ENCODE measurements at regions not wholly inside any gene's neighbourhood (a gene's known extent, or its start where the extent isn't known, plus 50 kb on each side); places are given as distances from the start of the nearest gene placed in this dataset.

GRCh38 chr9:108476574-108476973, 379.2 kb downstream of the ACTL7B start:
- no peak overlapping the region for H3K4me3 ChIP-seq (ENCODE audit: insufficient read depth, low read depth, low read length)
- no peak for DNase-seq
- no peaks in the 10 kb centered on the region for H3K36me3 ChIP-seq (replicated peaks; ENCODE audit: control insufficient read depth, insufficient read depth, low read length)
- H3K27me3 ChIP-seq (ENCODE audit: control insufficient read depth, insufficient read depth, low read length): no peaks in the 10 kb centered on the region

GRCh38 chr9:108475813-108476212, 380.0 kb downstream of the ACTL7B start:
- Histone ChIP-seq H3K4me3 (ENCODE audit: insufficient read depth, low read depth, low read length) (no peak overlapping the region), H3K36me3 (replicated peaks; ENCODE audit: control insufficient read depth, insufficient read depth, low read length) (no peaks in the 10 kb centered on the region), H3K27me3 (ENCODE audit: control insufficient read depth, insufficient read depth, low read length) (no peaks in the 10 kb centered on the region)
- no peak for DNase-seq

DNA sequence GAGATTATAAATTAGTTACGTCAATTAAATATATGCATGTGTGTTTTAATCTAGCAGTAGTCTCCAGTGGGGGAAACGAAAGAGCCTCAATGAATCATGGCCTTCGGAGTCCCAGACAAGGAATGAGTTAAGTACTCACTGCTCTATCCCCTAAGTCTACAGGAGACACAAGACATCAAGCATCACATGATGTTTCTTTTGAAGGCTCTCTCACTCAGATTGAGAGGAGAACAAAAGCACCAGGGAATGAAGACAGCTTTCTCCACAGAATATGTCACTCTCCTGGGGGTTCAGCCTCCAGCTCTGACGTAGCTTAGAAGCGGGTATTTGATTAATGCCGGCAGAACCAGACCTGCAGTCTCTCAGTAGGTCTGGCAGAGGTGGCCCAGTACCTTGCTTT, 381.4 kb downstream of the ACTL7B start:
- DNase-seq: no peak

GRCh38 chr9:108473209-108474112, 382.3 kb downstream of the ACTL7B start:
- Histone ChIP-seq H3K4me3 (ENCODE audit: insufficient read depth, low read depth, low read length) (no peak overlapping the region), H3K27me3 (ENCODE audit: control insufficient read depth, insufficient read depth, low read length) (no peaks in the 10 kb centered on the region), H3K36me3 (replicated peaks; ENCODE audit: control insufficient read depth, insufficient read depth, low read length) (no peaks in the 10 kb centered on the region)
- no peak for DNase-seq

More for the DNA sequence above, 381.4 kb downstream of the ACTL7B start:
- Histone ChIP-seq H3K27me3 (ENCODE audit: control insufficient read depth, insufficient read depth, low read length) (no peaks in the 10 kb centered on the region), H3K4me3 (ENCODE audit: insufficient read depth, low read depth, low read length) (no peak overlapping the region), H3K36me3 (replicated peaks; ENCODE audit: control insufficient read depth, insufficient read depth, low read length) (no peaks in the 10 kb centered on the region)

DNA sequence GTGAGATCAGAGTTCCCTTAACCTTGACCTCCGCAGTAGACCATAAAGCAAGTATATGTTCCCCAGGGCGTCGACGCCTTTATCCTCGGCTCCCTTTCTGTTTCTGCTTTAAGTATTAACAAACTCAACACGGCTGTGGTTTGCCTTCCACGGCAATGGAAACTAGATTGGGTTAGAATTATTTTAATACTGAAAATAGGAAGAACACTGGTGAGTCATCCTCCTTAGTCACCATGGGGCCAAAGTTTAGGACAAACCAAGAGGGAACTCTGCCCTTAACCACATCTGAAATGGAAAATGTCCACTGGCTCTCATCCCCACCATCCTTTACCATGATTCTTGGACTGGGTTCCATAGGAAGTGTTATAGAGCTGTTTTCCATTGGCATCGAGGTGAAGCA, 386.1 kb downstream of the ACTL7B start:
- H3K4me3 ChIP-seq (ENCODE audit: insufficient read depth, low read depth, low read length): no peak overlapping the region
- DNase-seq: no peak

DNA sequence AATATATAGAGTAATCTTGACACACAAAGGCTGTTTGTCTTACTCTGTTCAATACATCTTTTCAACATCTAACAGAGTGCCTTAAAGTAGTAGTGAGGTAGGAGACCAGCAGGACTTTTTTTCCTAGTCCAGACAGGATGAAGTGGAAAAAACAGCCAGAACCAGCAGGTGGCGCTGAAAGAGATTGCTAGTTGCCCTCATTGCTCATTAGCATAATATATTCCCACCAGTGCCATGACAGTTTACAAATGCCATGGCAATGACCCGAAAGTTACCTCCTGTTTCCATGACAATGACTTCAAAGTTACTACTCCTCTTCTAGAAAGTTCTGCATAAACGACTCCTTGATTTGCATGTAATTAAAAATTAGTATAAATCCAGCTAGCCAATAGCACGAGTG, 387.4 kb downstream of the ACTL7B start:
- H3K36me3 ChIP-seq (replicated peaks; ENCODE audit: control insufficient read depth, insufficient read depth, low read length): no peaks in the 10 kb centered on the region
- no peak overlapping the region for H3K4me3 ChIP-seq (ENCODE audit: insufficient read depth, low read depth, low read length)
- no peaks in the 10 kb centered on the region for H3K27me3 ChIP-seq (ENCODE audit: control insufficient read depth, insufficient read depth, low read length)
- no peak for DNase-seq

More for the DNA sequence above, 386.1 kb downstream of the ACTL7B start:
- H3K27me3 ChIP-seq (ENCODE audit: control insufficient read depth, insufficient read depth, low read length): no peaks in the 10 kb centered on the region
- H3K36me3 ChIP-seq (replicated peaks; ENCODE audit: control insufficient read depth, insufficient read depth, low read length): no peaks in the 10 kb centered on the region

DNA sequence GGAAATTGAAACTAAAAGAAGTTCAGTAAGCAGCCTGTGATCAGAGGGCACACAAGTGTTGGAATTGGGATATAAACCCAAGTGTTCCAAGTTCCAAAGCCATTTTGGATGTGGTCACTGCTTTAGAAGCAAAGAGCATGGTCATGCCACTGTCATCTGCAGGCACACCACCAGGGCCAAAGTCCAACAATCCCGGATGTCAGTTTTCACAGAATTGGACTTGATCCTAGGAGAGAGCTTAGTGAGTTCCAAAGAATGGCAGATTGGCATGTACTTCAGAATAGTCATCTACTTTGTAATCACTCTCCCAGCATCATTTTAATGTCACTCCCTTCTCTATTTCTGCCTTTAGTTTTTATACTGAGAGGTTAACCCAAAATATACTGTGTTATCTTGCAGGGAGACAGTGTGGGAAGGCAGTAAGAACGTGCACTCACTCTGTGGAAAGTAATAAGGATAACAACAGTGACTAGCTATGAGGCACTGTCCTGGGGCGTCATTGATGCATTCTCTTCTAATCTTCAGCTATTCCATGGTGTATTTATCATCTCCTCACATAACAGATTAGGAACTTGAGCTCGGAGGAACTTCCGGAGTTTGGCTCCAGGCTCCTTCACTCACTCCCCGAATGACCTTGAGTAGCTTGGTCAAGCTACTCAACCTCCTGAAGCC, 388.0 kb downstream of the ACTL7B start:
- Histone ChIP-seq H3K4me3 (ENCODE audit: insufficient read depth, low read depth, low read length) (no peak overlapping the region), H3K27me3 (ENCODE audit: control insufficient read depth, insufficient read depth, low read length) (no peaks in the 10 kb centered on the region), H3K36me3 (replicated peaks; ENCODE audit: control insufficient read depth, insufficient read depth, low read length) (no peaks in the 10 kb centered on the region)
- no peak for DNase-seq

- no peak overlapping the region for H3K4me3 ChIP-seq (ENCODE audit: insufficient read depth, low read depth, low read length)
- H3K36me3 ChIP-seq (replicated peaks; ENCODE audit: control insufficient read depth, insufficient read depth, low read length): no peaks in the 10 kb centered on the region
- DNase-seq: no peak
- H3K27me3 ChIP-seq (ENCODE audit: control insufficient read depth, insufficient read depth, low read length): no peaks in the 10 kb centered on the region
These were observed 388.6 kb downstream of the ACTL7B start for GRCh38 chr9:108467161-108467560.

DNA sequence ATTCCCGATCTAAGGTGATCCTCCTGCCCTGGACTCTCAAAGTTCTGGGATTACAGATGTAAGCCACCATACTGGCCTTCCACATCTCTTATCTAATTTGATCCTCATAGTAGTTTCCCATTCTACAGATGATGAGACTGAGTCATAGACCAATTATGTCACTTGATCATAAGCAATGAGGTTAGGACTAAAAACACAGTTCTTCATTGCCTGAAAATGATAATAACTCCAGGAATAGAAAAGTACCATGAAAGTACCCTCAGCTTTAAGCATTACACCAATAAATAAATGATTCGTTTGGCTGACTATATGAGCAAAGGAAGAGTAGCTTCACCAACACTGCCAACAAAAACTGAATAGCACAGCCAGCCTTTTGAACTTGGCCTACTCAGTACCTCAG, 389.5 kb downstream of the ACTL7B start:
- Histone ChIP-seq H3K36me3 (replicated peaks; ENCODE audit: control insufficient read depth, insufficient read depth, low read length) (no peaks in the 10 kb centered on the region), H3K27me3 (ENCODE audit: control insufficient read depth, insufficient read depth, low read length) (no peaks in the 10 kb centered on the region)
- no peak for DNase-seq

GRCh38 chr9:108463932-108464606, 391.7 kb downstream of the ACTL7B start:
- Histone ChIP-seq H3K4me3 (ENCODE audit: insufficient read depth, low read depth, low read length) (no peak overlapping the region), H3K27me3 (ENCODE audit: control insufficient read depth, insufficient read depth, low read length) (no peaks in the 10 kb centered on the region), H3K36me3 (replicated peaks; ENCODE audit: control insufficient read depth, insufficient read depth, low read length) (no peaks in the 10 kb centered on the region)
- DNase-seq: no peak

More for the DNA sequence above, 389.5 kb downstream of the ACTL7B start:
- no peak overlapping the region for H3K4me3 ChIP-seq (ENCODE audit: insufficient read depth, low read depth, low read length)

DNA sequence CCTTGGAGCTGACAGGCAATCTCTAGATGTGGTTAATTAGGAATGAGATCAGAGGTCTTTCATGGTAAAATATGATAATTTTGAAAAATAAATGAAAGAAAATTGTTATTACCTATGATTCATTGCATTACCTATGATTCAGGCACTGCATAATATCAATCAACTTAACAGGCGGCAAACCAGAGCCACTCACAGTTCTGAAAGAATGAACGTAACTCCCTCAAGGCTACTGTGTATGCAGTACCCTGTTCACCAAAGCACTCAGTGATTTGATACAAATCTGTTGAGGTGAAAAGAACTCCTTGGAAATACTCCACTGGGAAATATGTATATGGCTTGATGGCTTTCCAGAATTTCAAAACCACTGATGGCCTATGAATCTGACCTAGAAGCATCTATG, 398.9 kb downstream of the ACTL7B start:
- no peak for DNase-seq
- H3K36me3 ChIP-seq (replicated peaks; ENCODE audit: control insufficient read depth, insufficient read depth, low read length): no peaks in the 10 kb centered on the region
- no peaks in the 10 kb centered on the region for H3K27me3 ChIP-seq (ENCODE audit: control insufficient read depth, insufficient read depth, low read length)
- H3K4me3 ChIP-seq (ENCODE audit: insufficient read depth, low read depth, low read length): no peak overlapping the region

DNA sequence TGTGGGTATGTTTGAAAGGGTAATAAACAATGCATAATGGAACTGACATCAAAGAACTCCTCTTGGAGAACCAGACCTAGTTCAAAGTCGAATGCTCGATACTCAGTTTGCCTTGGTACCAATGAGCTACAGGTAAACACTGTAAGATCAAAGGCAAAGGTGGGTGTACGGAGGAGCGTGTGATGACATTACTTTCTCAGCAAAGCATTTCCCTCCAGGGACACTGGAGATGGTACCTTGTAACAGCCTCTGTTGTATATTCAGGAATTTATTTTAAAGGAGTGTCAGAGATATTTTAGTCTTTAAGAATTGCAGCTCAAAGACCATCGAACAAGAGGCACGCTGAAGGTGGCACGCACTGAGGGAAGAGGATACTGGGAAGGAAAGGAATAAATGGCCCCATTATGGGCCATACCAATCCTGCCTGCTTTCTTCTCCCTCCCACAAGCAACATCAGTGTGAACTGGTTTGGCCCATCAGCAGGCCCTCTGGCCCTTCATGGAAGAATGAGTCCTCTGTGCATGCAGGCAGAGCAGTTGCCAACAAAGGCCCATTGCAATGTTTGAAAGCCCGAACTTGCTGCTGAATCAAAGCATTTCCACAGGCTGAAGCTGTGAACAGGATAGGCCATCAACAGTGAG, 410.2 kb downstream of the ACTL7B start:
- Histone ChIP-seq H3K4me3 (ENCODE audit: insufficient read depth, low read depth, low read length) (no peak overlapping the region), H3K27me3 (ENCODE audit: control insufficient read depth, insufficient read depth, low read length) (no peaks in the 10 kb centered on the region), H3K36me3 (replicated peaks; ENCODE audit: control insufficient read depth, insufficient read depth, low read length) (no peaks in the 10 kb centered on the region)
- no peak for DNase-seq

DNA sequence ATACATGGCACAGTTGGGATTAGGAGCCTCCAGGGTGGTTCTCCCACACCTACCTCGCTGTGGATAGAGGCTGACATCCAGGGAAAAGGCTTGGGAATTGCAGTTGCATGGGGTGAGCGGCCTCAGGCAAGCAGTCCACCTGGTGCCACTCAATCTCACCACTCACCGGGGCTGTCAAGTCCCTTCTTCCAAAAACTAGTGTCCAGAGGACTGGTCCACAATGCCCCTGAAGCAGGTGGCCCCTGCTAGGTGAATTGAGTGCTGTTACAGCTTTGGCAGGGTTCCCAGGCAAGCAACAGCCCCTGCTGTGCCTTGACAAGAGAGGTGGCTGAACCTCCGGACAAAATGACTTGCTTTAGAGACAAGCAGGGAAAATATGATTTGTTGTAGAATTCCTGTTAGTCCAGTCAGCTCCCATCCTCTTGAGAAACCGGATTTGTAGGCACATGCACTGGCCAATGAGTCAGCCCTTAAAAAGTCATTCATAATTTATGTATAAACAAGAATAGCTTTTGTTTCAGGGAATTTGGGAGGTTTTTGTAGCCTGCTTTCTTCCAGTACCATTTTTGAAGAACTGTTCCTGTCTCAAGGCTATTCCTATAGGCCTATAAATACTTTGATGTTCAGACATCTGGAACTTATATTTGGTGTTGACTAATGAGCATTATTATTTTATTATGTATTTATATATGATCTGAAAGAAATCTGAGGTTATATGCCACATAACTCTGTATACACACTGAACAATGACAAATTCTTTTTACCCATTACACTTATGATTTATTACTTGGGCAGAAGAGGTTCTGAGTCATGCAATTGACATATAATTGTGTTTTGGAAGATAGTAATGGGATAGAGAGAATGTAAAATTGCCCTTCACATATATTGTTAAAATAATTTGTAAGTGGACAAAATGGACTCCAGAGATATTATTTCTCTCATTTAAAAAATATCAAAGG, 411.1 kb downstream of the ACTL7B start:
- no peak for DNase-seq
- Histone ChIP-seq H3K36me3 (replicated peaks; ENCODE audit: control insufficient read depth, insufficient read depth, low read length) (no peaks in the 10 kb centered on the region), H3K4me3 (ENCODE audit: insufficient read depth, low read depth, low read length) (no peak overlapping the region), H3K27me3 (ENCODE audit: control insufficient read depth, insufficient read depth, low read length) (no peaks in the 10 kb centered on the region)
